Esophagus squamous epithelium (tissue), 5 donors: ENCODE measurements at regions not wholly inside any gene's neighbourhood (a gene's known extent, or its start where the extent isn't known, plus 50 kb on each side); places are given as distances from the start of the nearest gene placed in this dataset.

ENCODE experiments used
- DNase-seq: peaks from one replicate; lab custom pipeline; 2025; lab: John Stamatoyannopoulos, UW
- H3K27ac ChIP-seq, 4 donors: fragments of 200-600 bp; sonication (generic); one replicate each; pipeline ENCODE4 v1.5.1; 2016 to 2019; ENCODE audit warnings: mild to moderate bottlenecking in 1 of 4
- H3K27me3 ChIP-seq, 4 donors: fragments of 200-600 bp; sonication (generic); 1 replicate in 3 of 4; 2 replicates in 1 of 4; pipeline versions ENCODE4 v1.5.1 to v1.6.0; 2017 to 2021; ENCODE audit warnings: antibody characterized with exemption in 1 of 4
- H3K36me3 ChIP-seq, 3 donors: fragments of 200-600 bp; sonication (generic); one replicate each; pipeline ENCODE4 v1.5.1; 2016 to 2019
- H3K4me1 ChIP-seq, 3 donors: fragments of 200-600 bp; sonication (generic); one replicate each; pipeline ENCODE4 v1.5.1; 2017 to 2019
- H3K4me3 ChIP-seq, 4 donors: fragments of 200-600 bp; sonication (generic); 1 replicate in 3 of 4; 2 replicates in 1 of 4; pipeline ENCODE4 v1.5.1; 2016 to 2019; ENCODE audit warnings: mild to moderate bottlenecking in 2 of 4, moderate library complexity in 1 of 4
- H3K9me3 ChIP-seq, 3 donors: fragments of 200-600 bp; sonication (generic); one replicate each; pipeline ENCODE4 v1.5.1; 2016 to 2019
- CTCF ChIP-seq, 6 experiments: fragments of 450-650 bp in 4 of 6; fragments of 200-600 bp in 2 of 6; sonication (generic) in 2 of 6; IDR thresholded peaks; one replicate each; pipeline ENCODE4 v1.5.1; 2016 to 2019; ENCODE audit warnings: antibody characterized with exemption in 6 of 6, mild to moderate bottlenecking in 4 of 6, moderate library complexity in 4 of 6
- POLR2A ChIP-seq, 4 donors: fragments of 450-650 bp; IDR thresholded peaks; one replicate each; pipeline ENCODE4 v1.6.1; 2017; ENCODE audit warnings: antibody characterized with exemption in 4 of 4, mild to moderate bottlenecking in 4 of 4, moderate library complexity in 3 of 4
- WGBS, 2 donors: methylation state at CpG; one replicate each; pipeline ENCODE4 v1.1.5; 2018; 5-methylcytosine and 5-hydroxymethylcytosine counted together
- intact Hi-C: fragments of 100-400 bp; cut with DNase I; formaldehyde crosslinking; loops from one replicate; pipeline ENCODE4 v1.15.0; 2022
- donor health status: DM: yes; HTN: yes; CAD: no.

GRCh38 chr6:164427728-164428402 lies 881.5 kb downstream of the C6orf118 start:
- H3K27me3 ChIP-seq = no peaks in the 10 kb centered on the region
- no peaks in the 10 kb centered on the region for H3K9me3 ChIP-seq
- no peak for DNase-seq
- no peaks in the 10 kb centered on the region for H3K4me1 ChIP-seq
- TF ChIP-seq POLR2A (IDR thresholded peaks at IDR 0.05) = no peak
- no peaks in the 10 kb centered on the region for H3K36me3 ChIP-seq
- WGBS, 2 donors = 83 to 87% methylated on average over 2 of the region's 2 CpGs
- H3K27ac ChIP-seq = no peak overlapping the region
- intact Hi-C loops = no loop called here
- H3K4me3 ChIP-seq = no peak overlapping the region

GRCh38 chr6:164424489-164424888 lies 884.9 kb downstream of the C6orf118 start:
- intact Hi-C loops = no loop called here
- no peak for TF ChIP-seq CTCF (IDR thresholded peaks at IDR 0.05)
- TF ChIP-seq POLR2A (IDR thresholded peaks at IDR 0.05) = no peak
- DNase-seq = no peak
- Histone ChIP-seq H3K4me1 (no peaks in the 10 kb centered on the region), H3K9me3 (peaks cover 0 to 9% (median 0%) of the 10 kb centered on the region in 3 donors), H3K36me3 (no peaks in the 10 kb centered on the region), H3K27ac (no peak overlapping the region), H3K27me3 (no peaks in the 10 kb centered on the region), H3K4me3 (no peak overlapping the region)
- WGBS, 2 donors = 46 to 51% methylated on average over 2 of the region's 2 CpGs

GRCh38 chr6:164419099-164419498 lies 890.3 kb downstream of the C6orf118 start:
- Histone ChIP-seq H3K9me3 (peaks cover 0 to 9% (median 0%) of the 10 kb centered on the region in 3 donors), H3K36me3 (no peaks in the 10 kb centered on the region), H3K4me1 (no peaks in the 10 kb centered on the region), H3K27me3 (no peaks in the 10 kb centered on the region), H3K4me3 (no peak overlapping the region), H3K27ac (no peak overlapping the region)
- DNase-seq = no peak
- intact Hi-C loops = no loop called here
- 62 to 82% methylated on average over 4 of the region's 4 CpGs for whole genome bisulfite sequencing, 2 donors
- TF ChIP-seq CTCF (IDR thresholded peaks at IDR 0.05) = no peak
- TF ChIP-seq POLR2A (IDR thresholded peaks at IDR 0.05) = no peak

- TF ChIP-seq POLR2A (IDR thresholded peaks at IDR 0.05) (no peak), CTCF (IDR thresholded peaks at IDR 0.05) (no peak)
- Histone ChIP-seq H3K4me3 (no peak overlapping the region), H3K36me3 (no peaks in the 10 kb centered on the region), H3K27ac (no peak overlapping the region), H3K4me1 (no peaks in the 10 kb centered on the region), H3K9me3 (peaks cover 0 to 9% (median 0%) of the 10 kb centered on the region in 3 donors), H3K27me3 (no peaks in the 10 kb centered on the region)
- DNase-seq = no peak
- 61 to 72% methylated on average over 2 of the region's 2 CpGs for WGBS, 2 donors
- intact Hi-C loops = no loop called here
Measured at GRCh38 chr6:164418262-164418588, 891.2 kb downstream of the C6orf118 start.

- no peaks in the 10 kb centered on the region for H3K4me1 ChIP-seq
- no peak for DNase-seq
- TF ChIP-seq CTCF (IDR thresholded peaks at IDR 0.05) (no peak), POLR2A (IDR thresholded peaks at IDR 0.05) (no peak)
- no peaks in the 10 kb centered on the region for H3K36me3 ChIP-seq
- H3K9me3 ChIP-seq = peaks cover 0 to 8% (median 0%) of the 10 kb centered on the region in 3 donors
- intact Hi-C loops = no loop called here
- no peak overlapping the region for H3K4me3 ChIP-seq
- H3K27me3 ChIP-seq = no peaks in the 10 kb centered on the region
- H3K27ac ChIP-seq = no peak overlapping the region
- 71 to 73% methylated on average over 4 of the region's 4 CpGs for WGBS, 2 donors
Measured at GRCh38 chr6:164417537-164418261, 891.7 kb downstream of the C6orf118 start.
